GM18517 (cell line): ENCODE measurements at regions not wholly inside any gene's neighbourhood (a gene's known extent, or its start where the extent isn't known, plus 50 kb on each side); places are given as distances from the start of the nearest gene placed in this dataset.

ENCODE experiments used
- ATAC-seq: cut with Tn5 transposase; IDR thresholded peaks from one replicate; pipeline ENCODE4 v1.9.1; 2021; ENCODE audit warnings: mild to moderate bottlenecking, moderate library complexity; ENCODE audit not compliant: unreplicated experiment

GRCh38 chr1:118739501-118739900 lies 248.6 kb downstream of the TBX15 start:
- ATAC-seq, result no peak

DNA sequence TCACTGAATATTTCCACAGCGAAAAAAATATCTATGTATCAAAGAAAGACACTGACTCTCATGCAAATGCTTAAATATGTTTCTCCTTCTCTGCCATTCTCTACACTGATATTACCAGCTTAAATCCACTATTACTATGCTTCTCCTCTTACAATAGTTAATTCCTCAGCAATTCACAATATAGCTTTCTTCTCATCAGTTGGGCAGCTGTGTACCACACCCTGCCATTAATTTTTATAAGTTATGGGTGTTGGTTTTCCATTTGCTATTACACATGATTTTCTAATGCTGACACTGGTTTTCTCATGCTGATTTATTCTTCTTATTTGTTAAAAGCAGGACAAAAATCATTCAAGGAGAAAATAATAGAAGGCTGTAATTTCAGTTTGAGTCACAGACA lies 251.8 kb downstream of the TBX15 start:
- ATAC-seq, result no peak

DNA sequence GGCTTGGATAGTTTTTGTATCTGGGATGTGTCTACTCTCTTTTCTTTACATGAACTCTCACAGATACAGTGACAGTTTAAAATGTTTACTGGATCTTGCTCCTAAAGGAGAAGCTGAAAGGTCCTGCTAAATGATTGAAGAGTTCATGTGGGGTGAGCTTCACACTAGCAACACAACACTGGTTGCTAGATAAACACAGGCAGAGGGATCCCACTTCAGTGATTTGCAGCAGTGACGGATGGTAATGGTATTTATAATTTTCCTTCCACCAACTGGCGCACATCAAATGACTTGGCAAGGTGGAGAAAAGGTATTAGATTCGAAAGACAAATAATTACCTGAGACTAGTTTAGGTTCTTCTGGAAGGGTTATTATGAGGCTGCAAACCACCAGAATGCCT lies 270.2 kb downstream of the TBX15 start:
- ATAC-seq, result no peak

DNA sequence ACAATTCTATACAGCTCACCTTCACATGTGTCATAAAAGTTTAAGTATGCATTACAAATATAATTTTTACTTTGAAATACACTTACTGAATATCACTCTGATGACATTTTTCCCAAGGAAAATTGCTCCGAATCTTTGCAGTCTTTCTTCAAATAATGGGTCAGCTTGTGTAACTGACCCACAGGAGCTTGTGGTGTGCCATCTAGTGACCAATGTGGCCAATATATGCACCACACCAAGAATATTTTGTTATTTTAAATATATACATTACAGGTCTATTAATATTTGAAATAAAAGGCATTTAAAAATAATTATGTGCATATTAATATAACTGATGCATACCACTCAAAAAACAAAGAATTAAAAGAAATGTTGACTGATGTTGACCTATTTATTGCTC lies 271.4 kb downstream of the TBX15 start:
- ATAC-seq, result no peak

DNA sequence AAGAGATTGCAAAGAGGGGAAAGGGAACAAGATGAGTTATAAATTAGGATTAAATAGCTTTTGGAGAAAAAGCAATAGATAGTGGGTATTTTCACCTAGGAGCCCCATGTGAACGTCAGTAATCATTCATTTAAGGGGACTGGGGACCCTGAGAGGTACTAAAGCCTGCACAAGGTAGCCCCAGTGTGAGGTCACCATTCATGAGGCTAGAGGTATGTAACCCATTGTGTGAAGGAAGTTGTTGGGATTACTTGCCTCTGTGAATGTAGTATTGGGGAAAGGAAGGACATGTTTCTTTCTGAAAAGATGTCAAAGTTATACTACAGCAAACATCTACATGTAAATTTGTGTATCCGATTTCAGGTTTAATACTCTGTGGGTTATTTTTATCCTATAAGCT lies 276.8 kb downstream of the TBX15 start:
- ATAC-seq, result no peak

DNA sequence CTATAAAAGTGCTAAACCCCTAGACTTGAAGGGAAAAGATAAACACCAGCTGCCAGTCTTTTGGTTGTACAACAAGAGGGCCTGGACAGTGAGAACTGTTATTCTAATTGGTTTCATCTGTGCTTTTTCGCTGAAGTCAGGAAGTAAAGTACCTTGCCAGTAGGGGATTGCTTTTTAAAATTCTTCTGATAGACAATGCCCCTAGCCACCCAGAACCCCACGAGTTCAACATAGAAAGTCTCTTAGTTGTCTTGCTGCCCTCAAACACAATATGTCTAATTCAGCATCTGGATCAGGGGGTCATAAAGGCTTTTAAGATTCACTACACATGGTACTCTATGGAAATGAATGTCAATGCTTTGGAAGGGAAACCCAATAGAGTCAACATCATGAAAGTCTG lies 289.2 kb downstream of the TBX15 start:
- no peak for ATAC-seq

DNA sequence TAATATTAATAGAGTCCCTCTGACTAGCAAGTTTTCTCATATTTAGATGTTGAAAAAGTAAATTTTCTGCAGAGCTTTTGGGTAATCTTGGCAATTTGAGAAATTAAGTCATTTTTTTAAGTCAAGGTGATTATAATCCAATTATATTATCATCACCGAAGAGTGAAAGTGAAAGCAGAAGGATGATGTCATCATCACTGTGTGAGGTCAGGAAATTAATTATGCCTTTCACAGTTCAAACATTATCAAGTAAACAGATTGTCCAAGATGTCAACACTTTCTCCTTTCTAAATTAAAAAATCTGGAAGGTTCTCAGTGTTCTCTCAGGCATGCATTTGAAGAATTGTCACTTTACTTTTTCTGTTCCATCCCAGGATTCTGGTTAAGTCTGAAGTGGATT lies 296.0 kb downstream of the TBX15 start:
- ATAC-seq, result no peak

- ATAC-seq, result no peak
These were observed 299.3 kb downstream of the TBX15 start for GRCh38 chr1:118688891-118689290.

DNA sequence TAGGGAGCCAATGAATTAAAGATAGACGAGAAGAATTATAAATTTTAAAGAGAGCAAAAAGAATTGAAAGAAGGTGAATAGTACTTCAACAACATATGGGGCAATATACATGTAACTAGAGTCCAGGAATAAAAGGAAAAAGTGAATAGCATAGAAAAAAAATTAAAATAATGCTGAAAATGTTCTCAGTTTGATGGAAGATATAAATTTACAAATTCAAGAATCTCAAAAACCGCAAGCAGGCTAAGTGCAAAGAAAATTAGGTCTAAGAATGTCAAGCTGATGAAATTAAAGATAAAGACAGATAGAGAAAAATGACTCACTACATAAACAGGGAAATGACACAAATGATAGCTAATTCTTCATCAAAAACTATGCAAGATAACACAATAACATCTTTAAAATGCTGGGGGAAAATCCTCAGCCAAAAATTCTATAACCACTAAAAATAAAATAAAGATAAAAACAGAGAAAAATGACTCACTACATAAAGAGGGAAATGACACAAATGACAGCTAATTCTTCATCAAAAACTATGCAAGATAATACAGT lies 326.3 kb downstream of the TBX15 start:
- ATAC-seq, result no peak

DNA sequence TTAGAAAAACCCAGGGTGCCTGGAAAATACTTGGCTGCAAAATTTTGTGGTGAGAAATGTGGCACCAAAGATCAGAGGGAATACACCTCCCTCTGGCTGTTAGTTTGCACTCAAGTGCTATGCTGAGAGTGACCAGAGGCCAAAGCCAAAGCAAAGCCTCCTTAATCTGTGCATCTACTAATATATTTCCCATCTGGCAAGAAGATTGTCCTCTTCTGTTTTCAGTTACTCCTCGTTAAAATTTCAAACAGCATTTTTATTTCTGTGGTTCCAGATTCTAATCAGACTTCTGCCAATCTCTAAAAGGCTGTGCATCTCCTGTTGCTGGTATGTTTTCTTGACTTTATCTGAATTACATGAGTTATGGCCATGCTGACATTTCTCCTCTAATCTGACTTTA lies 327.4 kb downstream of the TBX15 start:
- ATAC-seq, result no peak

DNA sequence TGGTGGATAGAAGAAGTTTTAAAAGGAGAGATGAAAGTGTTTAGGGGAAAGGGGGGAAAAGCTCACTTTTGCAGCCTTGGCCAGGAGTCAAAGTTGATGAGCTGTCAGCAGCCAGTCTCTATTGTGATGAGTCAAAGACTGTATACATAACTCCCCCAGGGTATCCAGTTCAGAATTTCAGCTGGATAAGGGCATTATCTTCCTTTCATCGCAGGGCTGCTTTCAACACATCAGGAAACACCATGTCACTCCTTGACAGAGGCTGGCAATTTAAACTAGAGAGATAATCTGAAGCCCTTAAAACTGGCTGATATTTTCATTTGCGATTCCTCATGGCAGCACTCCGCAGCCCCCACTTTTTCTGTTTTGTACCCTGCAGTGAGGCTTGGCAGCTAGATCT lies 328.5 kb downstream of the TBX15 start:
- no peak for ATAC-seq

GRCh38 chr1:118650107-118650807 lies 337.9 kb downstream of the TBX15 start:
- no peak for ATAC-seq

DNA sequence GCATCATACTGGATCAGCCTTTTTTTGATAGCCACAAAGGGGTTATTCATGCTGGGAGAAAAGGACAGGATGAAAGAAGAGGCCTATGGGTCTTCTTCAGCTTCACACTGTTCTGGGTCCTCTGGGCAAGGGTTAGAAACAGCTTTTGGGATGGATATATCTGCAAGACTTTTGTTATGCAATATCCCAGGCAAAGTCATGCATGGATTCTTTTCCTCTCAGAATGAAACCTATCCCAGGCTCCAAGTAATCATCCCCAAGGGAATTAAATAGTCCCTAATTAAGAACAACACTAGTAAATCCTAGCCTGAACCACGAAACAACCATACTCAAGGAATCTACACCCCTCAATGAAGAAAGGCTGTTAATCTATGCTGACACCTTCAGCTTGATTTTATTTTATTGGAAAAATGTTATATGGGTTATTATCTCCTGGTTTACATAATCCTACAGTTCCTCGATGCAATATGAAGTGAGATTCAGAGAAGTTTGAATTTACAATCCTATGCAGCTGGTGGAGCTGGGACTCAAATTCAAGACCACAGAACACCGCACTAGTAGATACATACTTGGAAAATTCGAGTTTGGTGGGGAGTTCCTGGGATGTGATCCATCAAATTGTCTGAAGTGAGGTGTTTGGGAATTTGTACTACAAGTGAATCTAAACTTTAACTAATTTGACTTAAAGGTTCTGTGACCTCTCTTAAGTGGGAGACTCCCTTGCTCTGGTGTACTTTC lies 338.6 kb downstream of the TBX15 start:
- no peak for ATAC-seq

GRCh38 chr1:118636004-118636403 lies 352.1 kb downstream of the TBX15 start:
- no peak for ATAC-seq

- ATAC-seq, result no peak
These were observed 360.7 kb downstream of the TBX15 start for GRCh38 chr1:118627435-118627834.

GRCh38 chr1:118621839-118622238 lies 366.3 kb downstream of the TBX15 start:
- ATAC-seq, result no peak

- ATAC-seq, result no peak
These were observed 369.4 kb downstream of the TBX15 start for GRCh38 chr1:118618618-118619340.

GRCh38 chr1:118617916-118618315 lies 370.2 kb downstream of the TBX15 start:
- no peak for ATAC-seq

- no peak for ATAC-seq
These were observed 373.1 kb downstream of the TBX15 start for GRCh38 chr1:118615066-118615465.

- no peak for ATAC-seq
These were observed 398.8 kb downstream of the TBX15 start for GRCh38 chr1:118589238-118589846.

GRCh38 chr1:118588566-118588965 lies 399.6 kb downstream of the TBX15 start:
- ATAC-seq, result no peak
